GM23248 (cell line): ENCODE measurements at regions not wholly inside any gene's neighbourhood (a gene's known extent, or its start where the extent isn't known, plus 50 kb on each side); places are given as distances from the start of the nearest gene placed in this dataset.

Experiments
- DNase-seq: peaks from one replicate; pipeline ENCODE4 v3.0.0-alpha.2; 2015
- H2AFZ ChIP-seq: fragments of 200-600 bp; sonication (generic); 2 replicates; pipeline ENCODE4 v1.6.1; 2016; ENCODE audit warnings: antibody characterized with exemption
- H3F3A ChIP-seq: fragments of 200-600 bp; sonication (generic); 2 replicates; pipeline ENCODE4 v1.6.1; 2016; ENCODE audit warnings: mild to moderate bottlenecking, antibody characterized with exemption, mixed run types; ENCODE audit not compliant: insufficient read depth
- H3K27ac ChIP-seq: fragments of 200-600 bp; sonication (generic); 2 replicates; pipeline ENCODE4 v1.5.1; 2016; ENCODE audit warnings: mild to moderate bottlenecking
- H3K27me3 ChIP-seq: fragments of 200-600 bp; sonication (generic); replicated peaks from 2 replicates; pipeline ENCODE4 v1.6.1; 2016; ENCODE audit warnings: mild to moderate bottlenecking; ENCODE audit not compliant: insufficient read depth
- H3K36me3 ChIP-seq: fragments of 200-600 bp; sonication (generic); 2 replicates; pipeline ENCODE4 v1.6.1; 2016; ENCODE audit warnings: low read depth, mild to moderate bottlenecking
- H3K4me1 ChIP-seq: fragments of 200-600 bp; sonication (generic); 2 replicates; pipeline ENCODE4 v1.6.1; 2016; ENCODE audit warnings: mild to moderate bottlenecking; ENCODE audit not compliant: insufficient read depth
- H3K4me2 ChIP-seq: fragments of 200-600 bp; sonication (generic); one replicate; pipeline ENCODE4 v1.6.1; 2016; ENCODE audit warnings: mild to moderate bottlenecking; ENCODE audit not compliant: unreplicated experiment
- H3K4me3 ChIP-seq: fragments of 200-600 bp; sonication (generic); 2 replicates; pipeline ENCODE4 v1.5.1; 2016; ENCODE audit warnings: mild to moderate bottlenecking
- H3K79me2 ChIP-seq: fragments of 200-600 bp; sonication (generic); 2 replicates; pipeline ENCODE4 v1.6.1; 2016; ENCODE audit warnings: mild to moderate bottlenecking; ENCODE audit not compliant: insufficient read depth
- H3K9ac ChIP-seq: fragments of 200-600 bp; sonication (generic); 2 replicates; pipeline ENCODE4 v1.6.1; 2016; ENCODE audit warnings: mild to moderate bottlenecking
- H3K9me2 ChIP-seq: fragments of 200-600 bp; sonication (generic); 2 replicates; pipeline ENCODE4 v1.6.1; 2016; ENCODE audit warnings: mixed run types, mild to moderate bottlenecking, moderate library complexity; ENCODE audit not compliant: insufficient read depth
- H3K9me3 ChIP-seq: fragments of 200-600 bp; sonication (generic); one replicate; pipeline ENCODE4 v1.6.1; 2017; ENCODE audit warnings: low read depth
- H4K20me1 ChIP-seq: fragments of 200-600 bp; sonication (generic); 2 replicates; pipeline ENCODE4 v1.6.0; 2016; ENCODE audit not compliant: insufficient read depth
- EZH2 ChIP-seq: fragments of 200-600 bp; sonication (generic); IDR thresholded peaks from 2 replicates; pipeline ENCODE4 v1.6.1; 2018; ENCODE audit warnings: antibody characterized with exemption, mild to moderate bottlenecking; ENCODE audit not compliant: insufficient read depth, poor library complexity, severe bottlenecking
- EZH2phosphoT487 ChIP-seq: fragments of 200-600 bp; sonication (generic); IDR thresholded peaks from 2 replicates; pipeline ENCODE4 v1.6.1; 2018; ENCODE audit warnings: antibody characterized with exemption, moderate library complexity, mild to moderate bottlenecking, low read depth; ENCODE audit not compliant: insufficient read depth
- WGBS, 2 experiments: methylation state at CpG; one replicate each; pipeline ENCODE4 v1.1.6; 2015 to 2017; ENCODE audit warnings: low lambda C conversion rate in 2 of 2, low coverage in 1 of 2; ENCODE audit errors: missing lambda C conversion rate in 2 of 2; 5-methylcytosine and 5-hydroxymethylcytosine counted together
- in situ Hi-C: fragments of 300-500 bp; cut with MboI; formaldehyde crosslinking; loops from 2 replicates; pipeline ENCODE4 v1.15.0; 2020

DNA sequence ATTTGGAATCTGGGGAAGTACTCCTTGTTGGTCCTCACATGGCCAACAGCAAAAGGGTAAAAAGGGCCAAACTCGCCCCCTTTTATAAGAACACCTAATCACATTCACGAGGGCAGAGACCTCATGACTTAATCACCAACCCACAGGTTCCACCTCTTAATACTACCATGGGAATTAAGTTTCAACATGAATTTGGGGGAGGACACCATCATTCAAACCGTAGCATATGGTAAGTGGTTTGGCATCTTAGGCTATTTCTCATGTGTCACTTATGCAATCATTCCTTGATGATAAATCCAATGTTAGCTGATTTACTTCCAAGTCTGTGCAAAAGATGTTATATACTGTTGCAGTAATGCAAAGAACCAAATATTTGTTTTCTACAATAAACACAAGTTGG, 302.9 kb upstream of the FAM241A start:
- Histone ChIP-seq H3K9me2 (no peaks in the 10 kb centered on the region), H3K4me2 (no peak overlapping the region), H3K4me3 (no peak overlapping the region), H3K9me3 (no peaks in the 10 kb centered on the region), H3F3A (no peaks in the 10 kb centered on the region), H3K27ac (no peak overlapping the region), H3K4me1 (peaks cover 9% of the 10 kb centered on the region), H3K27me3 (no peaks in the 10 kb centered on the region), H3K79me2 (no peaks in the 10 kb centered on the region), H4K20me1 (no peaks in the 10 kb centered on the region), H3K36me3 (no peaks in the 10 kb centered on the region), H3K9ac (no peak overlapping the region), H2AFZ (no peak overlapping the region)
- 46 to 51% methylated on average over 3 of the region's 3 CpGs for WGBS, 2 experiments
- DNase-seq, result peak; percentile 40
- TF ChIP-seq EZH2phosphoT487 (no peak), EZH2 (no peak)
- in situ Hi-C loops, result no loop called here

DNA sequence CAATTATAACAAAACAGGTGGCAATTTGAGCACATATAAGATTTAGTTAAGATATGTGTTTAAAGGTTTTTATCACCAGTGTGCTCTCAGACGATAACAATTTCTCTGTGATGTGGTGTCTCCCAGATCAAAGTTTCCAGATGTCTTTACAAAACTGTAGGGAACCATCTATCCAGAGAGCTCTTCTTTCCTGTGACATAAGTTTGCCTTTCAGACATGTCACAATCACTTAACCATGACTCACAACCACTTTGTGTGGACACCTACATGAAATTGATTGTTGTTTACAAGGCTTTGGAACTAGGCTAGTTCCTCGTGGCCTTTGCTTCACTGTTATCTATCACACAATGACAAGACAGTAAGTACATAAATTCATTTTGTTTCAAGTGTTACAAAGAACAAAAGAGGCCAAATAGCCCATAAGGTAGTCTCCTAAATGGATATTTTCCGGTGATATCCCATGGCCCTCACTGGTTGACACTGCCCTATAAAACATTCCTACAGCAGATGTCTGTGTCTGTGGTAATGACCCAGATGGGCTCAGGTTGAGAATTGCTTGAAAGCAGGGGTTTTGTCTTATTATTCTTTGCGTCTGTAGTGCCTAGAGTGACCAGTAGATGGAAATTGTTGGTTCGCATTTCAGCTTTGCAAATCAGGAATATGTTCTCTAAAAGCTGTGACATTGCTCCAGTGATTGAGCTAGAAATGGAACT, 297.8 kb upstream of the FAM241A start:
- WGBS, 2 experiments, result 78 to 82% methylated on average over 5 of the region's 5 CpGs
- no peak for TF ChIP-seq EZH2
- H3K4me2 ChIP-seq, result no peak overlapping the region
- in situ Hi-C loops, result no loop called here
- no peak overlapping the region for H3K27ac ChIP-seq
- H3F3A ChIP-seq, result no peaks in the 10 kb centered on the region
- no peaks in the 10 kb centered on the region for H3K36me3 ChIP-seq
- no peaks in the 10 kb centered on the region for H3K79me2 ChIP-seq
- no peaks in the 10 kb centered on the region for H4K20me1 ChIP-seq
- H3K4me1 ChIP-seq, result peaks cover 4% of the 10 kb centered on the region; the same call in 1 of the 2 replicates
- H2AFZ ChIP-seq, result no peak overlapping the region
- no peak overlapping the region for H3K4me3 ChIP-seq
- H3K9ac ChIP-seq, result no peak overlapping the region
- no peaks in the 10 kb centered on the region for H3K9me3 ChIP-seq
- H3K27me3 ChIP-seq, result no peaks in the 10 kb centered on the region
- no peaks in the 10 kb centered on the region for H3K9me2 ChIP-seq
- DNase-seq, result peak; percentile 18

DNA sequence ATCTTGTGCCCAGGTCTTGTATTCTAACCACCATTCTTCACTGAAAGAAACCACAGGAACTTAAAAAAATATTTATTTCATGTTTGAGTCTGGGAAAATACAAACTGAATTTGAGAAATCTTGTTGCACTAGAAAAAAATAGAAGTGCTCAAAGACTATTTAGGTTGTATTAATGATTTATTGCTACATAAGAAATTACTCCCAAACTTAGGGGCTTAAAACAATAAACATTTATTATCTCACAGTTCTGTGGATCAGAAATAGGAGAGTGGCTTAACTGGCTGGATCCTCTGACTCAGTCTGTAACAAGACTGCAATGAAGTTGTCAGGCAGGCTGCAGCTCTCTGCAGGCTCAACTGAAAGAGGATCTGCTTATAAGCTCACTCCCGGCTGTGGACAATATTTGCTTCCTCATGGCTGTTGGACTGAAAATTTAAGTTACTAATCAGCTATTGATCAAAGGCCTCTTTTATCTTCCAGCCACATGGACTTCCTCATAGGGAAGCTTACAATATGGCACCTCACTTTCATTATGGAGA, 295.4 kb upstream of the FAM241A start:
- in situ Hi-C loops, result loop anchor here (5.0 to 10.0 kb wide), 2 partner anchors 185 to 208 kb away; no protein-coding TSS in a partner anchor
- no peak overlapping the region for H3K4me3 ChIP-seq
- no peaks in the 10 kb centered on the region for H3K9me2 ChIP-seq
- DNase-seq, result peak; percentile 8
- TF ChIP-seq EZH2 (no peak), EZH2phosphoT487 (no peak)
- H3K4me1 ChIP-seq, result peaks cover 4% of the 10 kb centered on the region
- H2AFZ ChIP-seq, result 0 out of 2 replicates have a peak overlapping the region, but pooled peaks have one; percentile 5
- no peaks in the 10 kb centered on the region for H3K27me3 ChIP-seq
- no peak overlapping the region for H3K4me2 ChIP-seq
- H3K36me3 ChIP-seq, result no peaks in the 10 kb centered on the region
- no peaks in the 10 kb centered on the region for H4K20me1 ChIP-seq
- no peaks in the 10 kb centered on the region; the same call in 1 of the 2 replicates for H3F3A ChIP-seq
- H3K79me2 ChIP-seq, result no peaks in the 10 kb centered on the region
- H3K9me3 ChIP-seq, result no peaks in the 10 kb centered on the region
- H3K9ac ChIP-seq, result no peak overlapping the region
- 57 to 76% methylated on average over 1 of the region's 1 CpG for WGBS, 2 experiments
- no peak overlapping the region for H3K27ac ChIP-seq

DNA sequence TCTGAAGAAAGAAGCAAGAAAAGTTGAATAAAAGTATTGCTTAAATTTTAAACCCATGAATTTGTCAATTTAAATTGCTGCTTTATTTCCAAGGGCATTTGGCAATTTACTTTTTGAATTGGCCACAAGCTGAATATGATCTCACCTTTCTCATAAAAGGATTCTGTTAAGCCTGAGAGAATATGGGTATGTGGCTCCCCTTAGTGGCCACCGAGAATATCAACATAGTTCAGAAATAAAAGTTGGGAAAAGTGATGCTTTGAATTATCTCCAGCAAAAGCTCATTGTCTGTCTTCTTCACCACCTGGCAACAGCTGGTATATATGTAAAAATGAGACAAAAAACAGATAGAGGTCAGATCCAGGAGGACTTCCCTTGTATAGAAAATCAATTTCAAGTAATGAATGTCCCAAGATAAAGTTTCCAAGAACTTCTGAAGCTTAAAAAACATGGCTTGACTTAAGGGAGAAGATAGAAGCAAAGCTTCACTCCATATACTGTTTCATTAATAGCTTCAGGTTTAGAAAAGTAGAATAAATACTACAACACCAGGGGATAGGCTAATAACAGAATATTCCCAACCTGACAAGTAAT, 290.7 kb upstream of the FAM241A start:
- in situ Hi-C loops, result loop anchor here (5.0 to 10.0 kb wide), 3 partner anchors 53 to 212 kb away; no protein-coding TSS in a partner anchor
- peak; percentile 74 for DNase-seq
- Histone ChIP-seq H2AFZ (0 out of 2 replicates have a peak overlapping the region, but pooled peaks have one; percentile 28), H3K4me2 (no peak overlapping the region), H3K79me2 (no peaks in the 10 kb centered on the region), H3K9me2 (no peaks in the 10 kb centered on the region), H3K4me3 (no peak overlapping the region), H3K9me3 (no peaks in the 10 kb centered on the region), H3K27me3 (no peaks in the 10 kb centered on the region), H3K9ac (no peak overlapping the region), H3K4me1 (no peaks in the 10 kb centered on the region; the same call in 1 of the 2 replicates), H3K27ac (no peak overlapping the region), H3F3A (no peaks in the 10 kb centered on the region; the same call in 1 of the 2 replicates), H4K20me1 (no peaks in the 10 kb centered on the region), H3K36me3 (no peaks in the 10 kb centered on the region)
- WGBS, 2 experiments, result 0% methylated on average over 1 of the region's 1 CpG
- no peak for TF ChIP-seq EZH2
- TF ChIP-seq EZH2phosphoT487, result no peak
